ENCODE measurements at regions not wholly inside any gene's neighbourhood (a gene's known extent, or its start where the extent isn't known, plus 50 kb on each side); places are given as distances from the start of the nearest gene placed in this dataset.

- Histone ChIP-seq H3K27ac (no peak overlapping the region), H3K4me1 (peaks cover 9% of the 10 kb centered on the region), H3K9me3 (no peaks in the 10 kb centered on the region), H3K36me3 (no peaks in the 10 kb centered on the region), H3K27me3 (no peaks in the 10 kb centered on the region), H3K4me3 (no peak overlapping the region)
- 88% methylated on average over 9 of the region's 9 CpGs for WGBS
- TF ChIP-seq CTCF (IDR thresholded peaks at IDR 0.05) = no peak
- no peak for TF ChIP-seq EP300 (IDR thresholded peaks at IDR 0.05)
- TF ChIP-seq POLR2AphosphoS5 (IDR thresholded peaks at IDR 0.05) = no peak
- no peak for TF ChIP-seq POLR2A (IDR thresholded peaks at IDR 0.05)
- no peak for DNase-seq (ENCODE audit: low spot score in 2 of 2)
Observed at GRCh38 chr16:14344945-14345344, 273.8 kb downstream of the MRTFB start.

- no peaks in the 10 kb centered on the region for H3K36me3 ChIP-seq
- no peak overlapping the region for H3K4me3 ChIP-seq
- WGBS = 71% methylated on average over 5 of the region's 5 CpGs
- H3K4me1 ChIP-seq = peaks cover 9% of the 10 kb centered on the region
- H3K9me3 ChIP-seq = no peaks in the 10 kb centered on the region
- no peaks in the 10 kb centered on the region for H3K27me3 ChIP-seq
- no peak overlapping the region for H3K27ac ChIP-seq
- TF ChIP-seq POLR2AphosphoS5 (IDR thresholded peaks at IDR 0.05) (no peak), POLR2A (IDR thresholded peaks at IDR 0.05) (no peak), CTCF (IDR thresholded peaks at IDR 0.05) (no peak), EP300 (IDR thresholded peaks at IDR 0.05) (no peak)
- DNase-seq (ENCODE audit: low spot score in 2 of 2) = no peak
Observed at GRCh38 chr16:14344292-14344691, 273.2 kb downstream of the MRTFB start.

GRCh38 chr16:14341324-14342225, 270.5 kb downstream of the MRTFB start:
- H3K27me3 ChIP-seq = no peaks in the 10 kb centered on the region
- DNase-seq (ENCODE audit: low spot score in 2 of 2) = no peak
- H3K36me3 ChIP-seq = no peaks in the 10 kb centered on the region
- H3K27ac ChIP-seq = no peak overlapping the region
- peaks cover 6% of the 10 kb centered on the region for H3K4me1 ChIP-seq
- no peak overlapping the region for H3K4me3 ChIP-seq
- TF ChIP-seq EP300 (IDR thresholded peaks at IDR 0.05) (no peak), POLR2AphosphoS5 (IDR thresholded peaks at IDR 0.05) (no peak), CTCF (IDR thresholded peaks at IDR 0.05) (no peak), POLR2A (IDR thresholded peaks at IDR 0.05) (no peak)
- H3K9me3 ChIP-seq = no peaks in the 10 kb centered on the region
- WGBS = 54% methylated on average over 4 of the region's 4 CpGs

- Histone ChIP-seq H3K4me1 (peaks cover 11% of the 10 kb centered on the region), H3K4me3 (no peak overlapping the region), H3K36me3 (no peaks in the 10 kb centered on the region), H3K27me3 (no peaks in the 10 kb centered on the region), H3K27ac (no peak overlapping the region), H3K9me3 (no peaks in the 10 kb centered on the region)
- WGBS = 90% methylated on average over 2 of the region's 2 CpGs
- TF ChIP-seq CTCF (IDR thresholded peaks at IDR 0.05) = no peak
- TF ChIP-seq EP300 (IDR thresholded peaks at IDR 0.05) = no peak
- no peak for TF ChIP-seq POLR2A (IDR thresholded peaks at IDR 0.05)
- no peak for TF ChIP-seq POLR2AphosphoS5 (IDR thresholded peaks at IDR 0.05)
- no peak for DNase-seq (ENCODE audit: low spot score in 2 of 2)
Observed at GRCh38 chr16:14339694-14340093, 268.6 kb downstream of the MRTFB start.

- Histone ChIP-seq H3K27me3 (no peaks in the 10 kb centered on the region), H3K4me1 (peaks cover 15% of the 10 kb centered on the region), H3K27ac (no peak overlapping the region), H3K9me3 (no peaks in the 10 kb centered on the region), H3K36me3 (no peaks in the 10 kb centered on the region), H3K4me3 (no peak overlapping the region)
- DNase-seq (ENCODE audit: low spot score in 2 of 2) = no peak
- TF ChIP-seq POLR2AphosphoS5 (IDR thresholded peaks at IDR 0.05) (no peak), CTCF (IDR thresholded peaks at IDR 0.05) (no peak), EP300 (IDR thresholded peaks at IDR 0.05) (no peak), POLR2A (IDR thresholded peaks at IDR 0.05) (no peak)
- WGBS = 70% methylated on average over 4 of the region's 4 CpGs
Observed at GRCh38 chr16:14338969-14339368, 267.9 kb downstream of the MRTFB start.

Data from suprapubic skin (tissue), 4 donors.